HT-29 (cell line): ENCODE measurements at regions not wholly inside any gene's neighbourhood (a gene's known extent, or its start where the extent isn't known, plus 50 kb on each side); places are given as distances from the start of the nearest gene placed in this dataset.
"Not testable (repeated sequence)": the region's sequence is repeated elsewhere in the genome, so short reads cannot be mapped to it uniquely, and the experiment has no call there.

Experiments used
- DNase-seq: peaks from one replicate; pipeline ENCODE4 v3.0.0-alpha.2; 2015; ENCODE audit warnings: low spot score

- DNase-seq: no peak
Measured at GRCh38 chr6:168826726-168827585, 386.0 kb downstream of the SMOC2 start.

GRCh38 chr6:168826078-168826390 lies 385.1 kb downstream of the SMOC2 start:
- DNase-seq: no peak

- no peak for DNase-seq
Measured at GRCh38 chr6:168825226-168826077, 384.5 kb downstream of the SMOC2 start.

GRCh38 chr6:168823397-168824212 lies 382.6 kb downstream of the SMOC2 start:
- no peak for DNase-seq

- no peak for DNase-seq
Measured at GRCh38 chr6:168822376-168822775, 381.4 kb downstream of the SMOC2 start.

GRCh38 chr6:168819546-168819945 lies 378.6 kb downstream of the SMOC2 start:
- DNase-seq: no peak

GRCh38 chr6:168817558-168818159 lies 376.7 kb downstream of the SMOC2 start:
- no peak for DNase-seq

- DNase-seq: peak; percentile 40
Measured at GRCh38 chr6:168815229-168815628, 374.2 kb downstream of the SMOC2 start.

GRCh38 chr6:168808232-168808631 lies 367.2 kb downstream of the SMOC2 start:
- DNase-seq: no peak

GRCh38 chr6:168804331-168804730 lies 363.3 kb downstream of the SMOC2 start:
- DNase-seq: no peak

- DNase-seq: no peak
Measured at GRCh38 chr6:168803874-168804273, 362.9 kb downstream of the SMOC2 start.

- DNase-seq: no peak
Measured at GRCh38 chr6:168799067-168799466, 358.1 kb downstream of the SMOC2 start.

- no peak for DNase-seq
Measured at GRCh38 chr6:168796106-168796505, 355.1 kb downstream of the SMOC2 start.

GRCh38 chr6:168795611-168796010 lies 354.6 kb downstream of the SMOC2 start:
- DNase-seq: not testable (repeated sequence)

- no peak for DNase-seq
Measured at GRCh38 chr6:168794491-168794890, 353.5 kb downstream of the SMOC2 start.

- no peak for DNase-seq
Measured at GRCh38 chr6:168793649-168794048, 352.7 kb downstream of the SMOC2 start.

- DNase-seq: no peak
Measured at GRCh38 chr6:168791917-168792316, 350.9 kb downstream of the SMOC2 start.

GRCh38 chr6:168789699-168790098 lies 348.7 kb downstream of the SMOC2 start:
- DNase-seq: no peak

- DNase-seq: no peak
Measured at GRCh38 chr6:168785720-168786511, 344.9 kb downstream of the SMOC2 start.

- no peak for DNase-seq
Measured at GRCh38 chr6:168784426-168784825, 343.4 kb downstream of the SMOC2 start.

- DNase-seq: no peak
Measured at GRCh38 chr6:168783720-168784119, 342.7 kb downstream of the SMOC2 start.
